ENCODE measurements at regions not wholly inside any gene's neighbourhood (a gene's known extent, or its start where the extent isn't known, plus 50 kb on each side); places are given as distances from the start of the nearest gene placed in this dataset.

GRCh38 chr7:10238641-10239040 is 735.0 kb upstream of the PHF14 start:
- Histone ChIP-seq H3K27me3 (ENCODE audit: low read depth) (no peaks in the 10 kb centered on the region), H3K4me3 (peak overlapping the region; percentile 62), H3K36me3 (no peaks in the 10 kb centered on the region), H3K27ac (replicated peaks) (peak overlapping the region; percentile 79), H3K4me1 (peaks cover 17% of the 10 kb centered on the region), H3K9me3 (replicated peaks) (peaks cover 5% of the 10 kb centered on the region)
- intact Hi-C loops (cut with micrococcal nuclease): no loop called here
- TF ChIP-seq, protein P1, sequence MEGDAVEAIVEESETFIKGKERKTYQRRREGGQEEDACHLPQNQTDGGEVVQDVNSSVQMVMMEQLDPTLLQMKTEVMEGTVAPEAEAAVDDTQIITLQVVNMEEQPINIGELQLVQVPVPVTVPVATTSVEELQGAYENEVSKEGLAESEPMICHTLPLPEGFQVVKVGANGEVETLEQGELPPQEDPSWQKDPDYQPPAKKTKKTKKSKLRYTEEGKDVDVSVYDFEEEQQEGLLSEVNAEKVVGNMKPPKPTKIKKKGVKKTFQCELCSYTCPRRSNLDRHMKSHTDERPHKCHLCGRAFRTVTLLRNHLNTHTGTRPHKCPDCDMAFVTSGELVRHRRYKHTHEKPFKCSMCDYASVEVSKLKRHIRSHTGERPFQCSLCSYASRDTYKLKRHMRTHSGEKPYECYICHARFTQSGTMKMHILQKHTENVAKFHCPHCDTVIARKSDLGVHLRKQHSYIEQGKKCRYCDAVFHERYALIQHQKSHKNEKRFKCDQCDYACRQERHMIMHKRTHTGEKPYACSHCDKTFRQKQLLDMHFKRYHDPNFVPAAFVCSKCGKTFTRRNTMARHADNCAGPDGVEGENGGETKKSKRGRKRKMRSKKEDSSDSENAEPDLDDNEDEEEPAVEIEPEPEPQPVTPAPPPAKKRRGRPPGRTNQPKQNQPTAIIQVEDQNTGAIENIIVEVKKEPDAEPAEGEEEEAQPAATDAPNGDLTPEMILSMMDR (IDR thresholded peaks at IDR 0.05; ENCODE audit: borderline replicate concordance): no peak
- no peak for DNase-seq

GRCh38 chr7:10239695-10240345 is 733.9 kb upstream of the PHF14 start:
- peak overlapping the region; percentile 79 for H3K27ac ChIP-seq (replicated peaks)
- TF ChIP-seq, protein P1 (IDR thresholded peaks at IDR 0.05; ENCODE audit: borderline replicate concordance): no peak
- no peak for DNase-seq
- peaks cover 17% of the 10 kb centered on the region for H3K4me1 ChIP-seq
- no peaks in the 10 kb centered on the region for H3K27me3 ChIP-seq (ENCODE audit: low read depth)
- intact Hi-C loops (cut with micrococcal nuclease): no loop called here
- no peaks in the 10 kb centered on the region for H3K36me3 ChIP-seq
- H3K9me3 ChIP-seq (replicated peaks): peaks cover 5% of the 10 kb centered on the region
- peak overlapping the region; percentile 62 for H3K4me3 ChIP-seq

DNA sequence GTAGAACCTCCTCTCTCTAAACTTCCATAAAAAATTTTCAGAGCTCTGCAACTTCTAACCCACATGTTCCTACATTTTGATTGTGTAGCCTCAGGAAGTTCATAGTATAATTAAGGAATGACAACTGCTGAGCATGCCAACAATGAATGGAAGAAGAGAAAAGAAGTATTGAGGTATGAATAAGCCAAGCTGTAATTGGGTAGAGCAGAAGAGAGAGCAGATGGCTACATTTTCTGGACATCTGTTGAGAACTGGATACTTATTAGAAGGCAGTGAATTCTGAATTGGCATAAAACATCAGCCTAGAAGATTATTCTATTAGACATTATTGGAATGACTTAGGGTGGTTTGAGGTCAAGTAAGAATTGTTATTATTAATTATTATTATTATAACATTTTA is 728.3 kb upstream of the PHF14 start:
- Histone ChIP-seq H3K4me1 (peaks cover 2% of the 10 kb centered on the region), H3K27me3 (ENCODE audit: low read depth) (no peaks in the 10 kb centered on the region), H3K4me3 (no peak overlapping the region), H3K9me3 (replicated peaks) (peaks cover 39% of the 10 kb centered on the region), H3K36me3 (no peaks in the 10 kb centered on the region), H3K27ac (replicated peaks) (no peak overlapping the region)
- intact Hi-C loops (cut with micrococcal nuclease): no loop called here
- TF ChIP-seq, protein P1 (IDR thresholded peaks at IDR 0.05; ENCODE audit: borderline replicate concordance): no peak
- DNase-seq: no peak

GRCh38 chr7:10257438-10257837 is 716.2 kb upstream of the PHF14 start:
- H3K27me3 ChIP-seq (ENCODE audit: low read depth): no peaks in the 10 kb centered on the region
- peaks cover 3% of the 10 kb centered on the region for H3K9me3 ChIP-seq (replicated peaks)
- intact Hi-C loops (cut with micrococcal nuclease): no loop called here
- no peaks in the 10 kb centered on the region for H3K4me1 ChIP-seq
- H3K4me3 ChIP-seq: no peak overlapping the region
- no peak for DNase-seq
- H3K27ac ChIP-seq (replicated peaks): no peak overlapping the region
- H3K36me3 ChIP-seq: no peaks in the 10 kb centered on the region
- TF ChIP-seq, protein P1 (IDR thresholded peaks at IDR 0.05; ENCODE audit: borderline replicate concordance): no peak

DNA sequence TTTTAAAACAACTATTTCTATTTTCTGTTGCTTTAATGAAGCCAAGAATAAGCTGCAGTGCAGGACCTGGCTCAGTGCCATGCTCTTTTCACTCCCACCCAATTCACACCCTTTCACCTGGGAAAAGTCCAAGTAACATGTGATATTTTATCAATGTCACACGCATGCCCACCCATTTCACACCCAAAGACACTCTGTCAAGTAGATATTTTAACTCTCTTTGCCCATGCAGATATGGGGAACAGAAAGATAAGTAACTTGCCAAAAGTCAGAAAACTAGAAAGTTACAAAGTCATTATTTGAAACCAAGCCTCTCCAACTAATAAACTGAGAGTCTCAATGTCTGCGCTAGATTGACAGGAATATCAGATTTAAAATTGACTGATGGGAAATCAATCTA is 706.7 kb upstream of the PHF14 start:
- TF ChIP-seq, protein P1 (IDR thresholded peaks at IDR 0.05; ENCODE audit: borderline replicate concordance): no peak
- DNase-seq: no peak
- Histone ChIP-seq H3K27me3 (ENCODE audit: low read depth) (no peaks in the 10 kb centered on the region), H3K4me1 (peaks cover 17% of the 10 kb centered on the region), H3K9me3 (replicated peaks) (no peaks in the 10 kb centered on the region), H3K27ac (replicated peaks) (no peak overlapping the region), H3K4me3 (no peak overlapping the region), H3K36me3 (no peaks in the 10 kb centered on the region)
- intact Hi-C loops (cut with micrococcal nuclease): no loop called here

Measured in left ventricle myocardium inferior (tissue), 1 donor.